Pulmonary artery endothelial cell (primary cell): ENCODE measurements at regions not wholly inside any gene's neighbourhood (a gene's known extent, or its start where the extent isn't known, plus 50 kb on each side); places are given as distances from the start of the nearest gene placed in this dataset.
"Not testable (repeated sequence)": the region's sequence is repeated elsewhere in the genome, so short reads cannot be mapped to it uniquely, and the experiment has no call there.

ENCODE experiments used
- DNase-seq: peaks from one replicate; pipeline ENCODE4 v3.0.0-alpha.2; 2011; ENCODE audit warnings: low read depth, low spot score

DNA sequence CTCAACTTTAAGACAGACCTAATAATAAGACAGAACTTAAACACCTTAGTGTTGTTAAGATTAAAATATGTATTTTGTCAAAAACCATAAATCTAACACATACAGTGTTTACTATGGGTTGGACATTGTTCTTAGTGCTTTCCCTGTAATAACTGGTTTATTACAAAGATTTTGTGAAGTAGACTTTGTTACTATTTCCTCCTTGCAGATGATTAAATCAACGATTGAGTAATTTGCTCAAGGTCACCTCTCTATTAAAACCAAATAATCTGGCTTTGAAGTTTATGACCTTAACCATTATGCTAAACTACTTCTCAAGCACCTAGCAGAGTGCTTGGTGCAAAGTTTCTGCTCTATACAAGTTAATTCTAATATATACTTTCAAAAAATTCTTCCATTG, 102.7 kb upstream of the FAM3C start:
- no peak for DNase-seq

DNA sequence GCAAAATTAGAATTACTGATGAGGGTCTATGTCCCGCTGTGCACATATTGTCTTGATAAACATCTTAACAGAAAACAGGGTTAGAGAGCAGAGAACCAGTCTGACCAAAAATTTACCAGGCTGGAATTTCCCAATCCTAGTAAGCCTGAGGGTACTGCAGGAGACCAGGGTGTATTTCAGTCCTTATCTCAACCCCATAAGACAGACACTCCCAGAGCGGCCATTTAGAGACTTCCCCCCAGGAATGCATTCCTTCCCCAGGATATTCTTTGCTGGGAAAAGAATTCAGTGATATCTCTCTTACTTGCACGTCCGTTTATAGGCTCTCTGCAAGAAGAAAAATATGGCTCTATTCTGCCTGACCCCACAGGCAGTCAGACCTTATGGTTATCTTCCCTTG, 101.4 kb upstream of the FAM3C start:
- DNase-seq: not testable (repeated sequence)

DNA sequence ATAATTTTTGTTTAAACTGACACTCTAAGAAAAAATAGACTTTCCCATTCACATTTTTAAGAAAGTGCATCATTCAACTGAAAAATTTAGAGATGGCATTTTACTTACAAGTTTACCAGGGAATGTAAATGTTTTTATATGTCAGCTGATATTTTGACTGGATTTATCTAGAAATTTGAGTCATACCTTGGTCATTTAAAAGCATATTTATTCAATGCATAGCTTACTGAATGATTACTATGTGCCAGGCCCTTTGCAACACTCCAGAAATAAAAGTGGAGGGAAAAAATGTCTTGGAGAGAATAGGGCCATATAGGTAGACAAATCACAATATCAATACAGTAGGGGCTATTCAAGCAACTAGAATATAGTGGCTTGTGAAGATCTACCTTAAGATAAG, 98.4 kb upstream of the FAM3C start:
- no peak for DNase-seq

DNA sequence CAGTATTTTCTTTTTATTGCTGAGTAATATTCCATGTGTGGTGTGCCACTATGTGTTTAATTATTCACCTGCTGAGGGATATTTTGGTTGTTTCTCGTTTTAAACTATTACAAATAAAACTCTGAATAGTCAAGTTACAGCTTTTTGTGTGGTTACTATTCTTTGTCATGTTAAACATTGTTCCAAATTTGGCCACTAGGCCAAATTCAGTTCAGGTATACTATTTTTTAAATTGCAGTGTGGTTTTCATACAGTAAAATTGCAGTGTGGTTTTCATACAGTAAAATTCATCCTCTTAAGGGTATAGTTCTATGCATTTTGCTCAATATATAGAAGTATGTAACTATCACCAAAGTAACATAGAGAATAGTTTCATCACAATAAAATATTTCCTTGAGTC, 97.4 kb upstream of the FAM3C start:
- DNase-seq: no peak

DNA sequence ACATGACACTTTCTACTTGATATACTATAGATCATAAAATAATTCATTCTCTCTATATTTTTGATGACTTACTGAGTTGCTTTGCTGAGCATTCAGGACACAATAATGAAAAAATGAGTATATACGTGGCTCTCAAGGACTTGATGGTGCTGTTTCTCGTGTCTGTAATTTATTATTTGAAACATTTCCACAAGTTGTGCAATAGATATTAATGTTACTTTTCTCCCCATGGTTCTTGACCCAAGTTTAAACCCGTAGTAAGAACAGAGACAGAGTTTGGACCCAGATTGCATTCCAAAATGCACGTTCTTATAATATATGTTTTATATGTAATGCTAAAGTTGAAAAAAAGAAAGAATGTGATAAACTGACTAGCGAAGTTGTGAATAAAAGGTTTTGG, 94.2 kb upstream of the FAM3C start:
- no peak for DNase-seq

DNA sequence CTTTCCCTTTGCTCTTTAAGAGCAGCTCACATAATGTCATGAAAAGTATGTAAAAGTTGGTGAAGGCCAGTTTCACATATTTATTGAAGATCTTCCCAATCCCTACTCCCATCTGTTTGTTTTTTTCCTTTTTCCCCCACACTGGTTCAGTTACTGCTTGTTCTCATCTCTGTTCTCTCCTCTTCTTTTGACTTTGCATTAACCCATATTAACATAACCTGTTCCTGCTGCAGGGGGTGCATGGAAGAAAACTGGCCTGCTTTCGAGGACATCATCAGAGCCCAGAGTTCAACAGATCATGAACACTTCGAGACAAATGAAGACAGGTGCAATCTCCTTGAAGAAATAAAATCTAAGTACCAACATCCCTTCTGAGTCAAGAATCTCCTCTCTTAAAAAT, 93.3 kb upstream of the FAM3C start:
- DNase-seq: no peak

DNA sequence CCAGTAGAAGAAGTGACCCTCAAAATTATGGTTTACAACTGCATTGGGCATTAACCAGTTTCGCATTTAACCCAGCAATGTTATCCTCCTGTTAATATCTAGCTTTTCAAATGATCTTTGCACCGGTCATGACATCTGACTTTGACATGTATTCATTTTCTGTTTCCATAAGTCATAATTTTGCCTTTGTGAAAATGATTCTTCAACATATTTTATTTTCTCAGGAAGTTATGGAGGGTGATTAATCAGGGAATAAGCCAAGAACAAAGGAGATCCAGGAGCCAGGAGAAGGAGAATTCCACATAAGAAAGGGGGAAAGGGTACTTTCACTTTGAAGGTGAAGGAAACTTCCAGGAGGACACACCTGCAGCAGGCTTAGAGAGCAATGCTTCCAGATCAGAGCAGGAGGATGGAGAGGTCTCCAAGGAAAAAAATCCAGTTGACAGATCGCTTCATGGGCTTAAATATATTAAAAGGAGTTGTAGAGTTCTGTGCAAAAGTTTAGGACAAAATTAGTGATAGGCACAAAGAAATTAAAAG, 92.1 kb upstream of the FAM3C start:
- DNase-seq: no peak

DNA sequence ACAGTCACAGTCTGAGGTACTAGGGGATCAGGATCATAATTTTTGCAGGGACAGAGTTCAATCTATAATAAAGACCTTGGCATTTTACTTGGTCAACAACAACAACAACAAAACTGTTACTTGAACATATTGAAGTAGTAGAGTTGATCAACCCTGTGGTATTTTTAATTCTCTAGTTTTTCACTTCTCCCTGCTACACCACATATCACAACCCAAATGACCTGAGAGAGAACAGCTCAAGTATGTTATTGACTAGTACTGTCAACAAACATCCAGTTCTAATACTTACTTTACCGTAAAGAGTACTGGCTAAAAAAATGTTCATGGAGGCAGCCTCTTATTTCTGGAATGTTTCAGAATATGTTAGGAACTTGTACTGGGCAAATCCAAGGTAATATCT, 90.5 kb upstream of the FAM3C start:
- no peak for DNase-seq

DNA sequence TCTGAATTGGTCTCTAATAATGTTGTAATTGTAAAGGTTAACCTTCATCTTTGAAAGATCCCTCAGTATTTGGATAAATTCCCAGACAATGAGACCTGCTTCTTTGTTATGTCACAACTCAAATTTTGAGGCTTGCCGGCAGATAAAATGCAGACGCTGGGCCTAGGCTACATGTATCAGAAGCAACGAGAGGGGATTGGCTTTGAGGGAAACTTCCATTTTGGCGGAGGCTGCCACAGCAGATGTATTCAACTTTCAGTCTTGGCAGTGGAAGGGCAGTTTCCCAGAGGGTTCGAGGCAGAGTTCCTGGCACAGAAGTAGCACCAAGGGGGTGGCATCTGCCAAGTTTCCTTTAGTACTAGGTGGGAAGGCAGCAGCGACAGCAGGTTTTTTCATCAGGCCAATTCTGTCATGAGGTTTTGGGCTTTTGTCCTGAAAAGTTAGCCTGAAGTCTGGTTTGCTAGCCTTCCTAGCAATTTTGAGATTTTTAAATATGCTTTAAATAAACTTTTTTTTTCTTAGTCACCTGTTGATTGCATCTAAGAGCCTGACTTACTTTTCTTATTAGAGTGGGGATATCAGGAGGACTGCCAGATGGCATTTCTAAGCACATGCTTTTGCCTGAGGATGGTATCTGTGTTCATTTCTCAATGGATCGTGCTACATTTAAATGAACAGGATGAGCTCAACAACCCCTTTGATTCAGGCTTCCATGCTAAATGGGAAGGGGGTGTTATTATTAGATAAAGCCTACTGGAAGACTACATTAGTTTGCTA, 89.5 kb upstream of the FAM3C start:
- no peak for DNase-seq

DNA sequence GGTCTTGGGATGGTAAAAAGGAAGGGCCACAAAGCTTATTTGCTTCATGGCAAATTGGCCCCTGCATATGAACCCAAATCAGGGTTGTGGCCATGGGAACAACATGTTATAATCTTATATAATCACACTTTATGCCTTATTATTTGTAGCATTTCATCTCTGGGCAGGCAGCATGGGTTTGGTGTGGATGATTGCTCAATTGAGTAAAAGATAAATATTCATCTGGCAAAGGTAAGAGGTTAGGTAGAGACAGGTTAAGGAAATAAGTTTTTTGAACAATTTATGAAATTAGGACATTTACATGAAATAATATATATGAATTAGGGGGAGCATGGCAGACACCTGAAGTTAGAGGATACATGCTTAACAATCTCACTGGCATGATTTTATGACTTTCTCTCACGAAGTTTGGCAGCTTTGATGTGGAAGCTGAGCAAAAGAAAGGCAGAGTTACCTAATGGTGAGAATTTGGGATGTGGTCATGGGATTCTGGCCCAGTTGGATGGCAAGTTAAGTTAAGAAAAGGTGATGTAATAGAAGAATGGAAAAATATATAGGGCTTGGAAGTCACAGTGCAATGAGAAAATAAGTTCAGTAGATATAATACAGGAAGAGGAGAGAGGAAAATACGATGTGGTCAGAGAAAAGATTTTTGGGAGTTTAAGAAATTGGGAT, 88.1 kb upstream of the FAM3C start:
- no peak for DNase-seq

DNA sequence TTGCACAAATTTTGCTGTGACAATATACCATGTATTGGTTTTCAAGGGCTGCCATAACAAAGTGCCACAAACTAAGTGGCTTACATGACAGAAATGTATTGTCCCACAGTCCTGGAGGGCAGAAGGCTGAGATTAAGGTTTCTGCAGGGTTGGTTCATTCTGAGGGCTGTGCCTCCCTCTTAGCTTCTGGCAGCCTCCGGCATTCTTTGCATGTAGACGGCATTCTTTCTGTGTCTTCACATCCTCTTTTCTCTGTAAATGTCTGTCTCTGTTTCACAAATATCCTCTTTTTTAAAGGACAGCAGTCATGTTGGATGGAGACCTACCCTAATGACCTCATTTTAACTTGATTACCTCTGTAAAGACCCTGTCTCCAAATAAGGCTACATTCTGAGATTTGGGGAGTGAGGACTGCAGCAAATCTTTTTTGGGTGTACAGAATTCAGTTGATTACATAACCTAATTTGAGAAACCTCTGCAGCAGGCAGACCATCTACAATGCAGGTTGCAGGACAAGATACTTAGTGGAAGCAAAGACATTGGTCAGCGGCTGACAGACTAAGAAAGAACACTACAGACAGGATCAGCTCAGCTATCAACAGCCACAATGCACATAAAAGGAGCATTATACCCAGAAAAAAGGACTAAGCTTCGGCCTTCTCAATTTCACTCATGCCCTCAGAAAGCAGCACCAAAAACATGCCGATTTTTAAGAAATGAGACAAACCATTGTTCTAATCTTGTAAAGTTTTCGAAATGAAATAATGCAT, 84.6 kb upstream of the FAM3C start:
- DNase-seq: no peak

DNA sequence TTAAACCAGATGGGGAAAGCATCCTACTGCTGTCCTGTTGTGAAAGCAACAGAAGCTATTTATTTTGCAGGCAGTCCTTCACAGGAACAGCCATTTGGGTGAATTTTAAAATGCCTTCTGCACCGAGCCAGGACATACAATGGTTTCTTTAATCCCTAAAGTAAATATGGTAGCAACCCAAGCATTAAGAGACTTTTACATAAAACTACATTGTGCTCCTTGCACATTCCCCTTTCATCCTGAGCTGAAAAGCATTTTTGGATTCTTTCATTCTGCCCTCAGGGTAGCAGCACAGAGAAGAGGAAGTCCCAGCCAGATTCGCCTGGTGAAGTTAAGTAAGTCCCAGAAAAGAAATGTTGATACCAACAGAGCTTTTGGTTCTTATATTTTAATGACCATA, 84.0 kb upstream of the FAM3C start:
- no peak for DNase-seq

DNA sequence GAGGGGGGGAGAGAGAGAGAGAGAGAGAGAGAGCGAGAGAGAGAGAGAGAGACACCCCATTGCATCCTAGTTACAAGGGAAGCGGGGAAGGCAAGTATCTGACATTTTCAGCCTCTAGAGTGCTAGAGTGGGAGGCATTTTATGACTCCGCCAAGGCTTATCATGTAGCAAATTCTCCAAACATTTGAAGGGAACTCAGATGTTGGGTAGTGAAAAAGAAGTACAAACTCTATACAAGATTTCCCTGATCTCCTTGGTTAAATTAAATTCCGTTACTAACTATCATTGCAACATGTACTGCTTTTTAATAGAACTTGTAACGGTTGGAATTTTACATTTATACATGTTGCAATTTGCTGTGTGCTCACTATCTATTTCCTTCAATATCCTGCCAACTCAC, 83.4 kb upstream of the FAM3C start:
- DNase-seq: no peak

DNA sequence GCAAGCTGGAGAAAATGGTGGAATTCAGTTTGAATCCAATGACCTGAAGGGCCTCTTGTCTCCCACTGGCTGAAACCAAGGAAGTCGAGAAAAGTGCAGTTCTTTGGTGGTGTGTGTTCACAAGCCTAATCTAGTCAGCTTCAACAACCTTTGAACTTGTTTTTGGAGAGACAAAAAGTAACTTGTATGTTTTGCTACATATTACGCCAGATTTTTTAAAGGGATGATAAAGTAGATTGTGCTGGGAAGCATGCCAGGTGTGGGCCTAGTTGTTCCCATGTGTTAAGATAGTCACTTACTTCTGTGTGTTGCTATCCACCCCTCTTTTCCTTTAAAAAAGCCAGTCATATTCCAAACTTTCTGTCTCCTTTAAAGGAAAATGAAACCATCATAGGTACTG, 79.7 kb upstream of the FAM3C start:
- DNase-seq: no peak

DNA sequence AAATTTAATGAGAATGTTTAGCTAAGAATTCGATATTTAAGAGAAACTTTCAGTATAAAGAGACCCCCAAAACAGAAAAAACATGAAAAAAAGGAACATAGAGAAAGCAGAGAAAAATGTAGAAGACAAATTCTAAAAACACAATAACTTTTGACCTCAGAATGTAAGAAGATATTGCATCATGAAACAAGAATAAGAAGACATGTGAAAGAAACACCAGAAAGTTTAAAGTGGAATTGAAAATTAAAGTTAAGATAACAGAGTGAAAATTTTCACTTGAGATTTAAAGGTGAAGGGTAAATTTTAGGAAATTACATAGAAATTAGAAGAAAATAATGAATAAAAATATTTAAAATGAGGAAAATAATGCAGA, 78.2 kb upstream of the FAM3C start:
- DNase-seq: no peak

DNA sequence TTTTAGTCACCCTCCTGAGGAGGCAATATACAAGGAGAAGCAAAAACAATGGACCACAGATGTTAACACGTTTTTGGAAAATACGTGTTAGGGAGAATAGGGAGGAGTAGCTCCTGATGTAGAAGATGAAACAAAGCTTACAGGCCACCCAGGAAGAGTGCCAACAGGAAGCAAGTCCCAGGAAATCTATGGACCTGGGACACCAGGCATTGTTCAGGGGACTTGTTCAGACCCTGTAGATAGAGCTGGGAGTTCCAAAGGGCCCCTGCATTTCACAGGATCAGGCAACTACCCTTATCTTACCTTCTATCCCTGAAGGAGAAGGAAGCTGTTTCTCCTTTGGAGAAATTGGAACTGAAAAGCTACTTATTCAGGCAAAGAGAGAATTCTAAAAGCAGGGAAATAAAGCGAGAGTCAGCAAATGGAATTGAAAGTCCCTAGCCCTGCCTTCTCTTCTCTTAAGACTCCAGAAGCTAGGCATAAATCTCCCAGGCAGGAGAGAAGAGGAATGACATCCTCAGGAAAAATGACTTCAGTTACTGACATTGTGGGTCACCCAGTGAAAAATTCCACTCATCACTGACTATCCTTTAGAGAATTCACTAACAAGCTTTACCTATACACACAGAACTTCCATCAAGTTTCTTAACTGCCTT, 77.7 kb upstream of the FAM3C start:
- DNase-seq: no peak

DNA sequence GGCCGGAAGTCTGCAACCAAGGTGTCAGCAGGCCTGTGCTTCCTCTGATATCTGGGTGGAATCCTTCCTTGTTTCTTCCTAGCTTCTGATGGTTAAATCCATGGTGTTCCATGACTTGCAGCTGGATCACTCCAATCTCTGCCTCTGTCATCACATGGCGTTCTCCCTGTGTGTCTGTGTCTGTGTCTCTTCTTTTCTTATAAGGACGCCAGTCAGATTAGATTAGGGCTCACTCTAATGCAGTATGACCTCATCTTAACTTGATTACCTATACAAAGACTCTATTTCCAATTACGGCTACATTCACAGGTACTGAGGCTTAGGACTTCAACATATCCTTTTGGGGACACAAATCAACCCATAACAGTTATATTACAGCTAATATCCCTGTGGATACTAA, 70.3 kb upstream of the FAM3C start:
- no peak for DNase-seq

DNA sequence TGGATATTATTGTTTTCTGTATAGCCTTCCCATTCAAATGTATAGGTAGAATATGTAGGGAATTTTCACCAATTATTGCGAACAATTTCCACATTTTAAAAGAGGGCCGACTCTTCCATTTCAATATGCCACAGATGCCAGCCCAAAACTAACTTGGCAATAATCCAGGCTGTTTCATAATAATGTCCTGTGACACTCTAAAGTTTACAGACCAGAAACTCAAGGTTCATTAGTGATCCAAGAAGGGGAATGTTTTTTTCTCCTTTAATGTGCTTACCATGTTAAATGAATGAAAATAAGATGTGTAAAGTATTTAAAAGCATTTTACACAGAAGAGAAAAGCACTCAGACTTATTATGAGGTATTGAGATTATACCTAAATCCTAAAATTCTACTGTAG, 63.0 kb upstream of the FAM3C start:
- no peak for DNase-seq

DNA sequence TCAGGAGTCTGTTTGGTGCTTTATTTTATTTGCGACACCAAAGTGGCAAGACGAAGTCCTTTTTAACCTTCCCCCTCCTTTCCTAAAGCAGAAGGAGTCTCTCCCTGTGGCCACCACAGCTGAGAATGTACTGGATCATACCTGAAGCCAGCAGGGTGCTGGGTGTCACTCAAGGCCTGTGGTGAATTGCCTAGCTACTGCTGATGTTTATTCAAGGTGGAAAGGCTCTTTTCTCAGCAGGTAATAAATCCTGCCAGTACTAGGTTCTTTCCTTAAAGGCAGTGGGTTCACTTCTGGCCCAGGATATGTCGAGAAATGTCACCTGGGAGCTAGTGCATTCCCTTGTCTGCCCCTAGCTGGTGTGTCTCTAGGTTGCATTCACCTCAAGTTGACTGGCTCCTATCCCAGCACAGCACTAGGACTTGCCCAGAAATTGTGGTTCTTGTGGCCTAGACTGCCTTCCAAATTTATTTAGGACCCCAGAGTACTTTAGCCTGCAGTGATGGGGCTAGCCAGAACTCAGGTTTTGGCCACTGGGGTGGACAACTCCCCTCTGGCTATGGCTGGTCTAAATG, 60.8 kb upstream of the FAM3C start:
- DNase-seq: no peak

DNA sequence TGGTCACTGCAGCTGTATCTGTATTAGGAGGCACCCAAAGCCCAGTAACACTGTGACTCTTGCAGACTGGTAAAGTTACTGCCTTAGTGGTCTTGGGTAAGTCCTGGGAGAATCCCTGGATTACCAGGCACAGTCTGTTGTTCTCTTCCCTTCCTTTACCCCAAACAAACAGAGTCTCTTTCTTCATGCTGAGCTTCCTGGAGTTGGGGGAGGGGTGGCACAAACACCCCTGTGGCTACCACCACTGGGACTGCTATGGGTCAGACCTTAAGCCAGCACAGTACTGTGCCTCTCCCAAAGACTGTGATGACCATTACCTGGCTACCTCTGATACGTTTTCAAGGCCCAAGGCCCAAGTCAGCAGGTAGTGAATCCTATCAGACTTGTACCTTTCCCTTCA, 59.9 kb upstream of the FAM3C start:
- no peak for DNase-seq

DNA sequence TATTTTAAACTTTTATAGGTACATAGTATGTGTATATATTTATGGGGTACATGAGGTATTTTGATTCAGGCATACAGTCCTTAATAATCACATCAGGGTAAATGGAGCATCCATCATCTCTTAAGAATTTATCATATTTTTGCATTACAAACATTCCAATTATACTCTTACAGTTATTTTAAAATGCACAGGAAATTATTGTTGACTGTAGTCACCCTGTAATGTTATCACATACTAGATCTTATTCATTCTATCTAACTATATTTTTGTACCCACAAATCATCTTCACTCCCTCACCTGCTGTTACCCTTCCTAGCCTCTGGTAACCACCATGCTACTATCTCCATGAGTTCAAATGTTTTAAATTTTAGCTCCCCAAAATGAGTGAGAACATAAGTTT, 56.3 kb upstream of the FAM3C start:
- DNase-seq: no peak
